Renal cortical epithelial cell (primary cell): ENCODE measurements at regions not wholly inside any gene's neighbourhood (a gene's known extent, or its start where the extent isn't known, plus 50 kb on each side); places are given as distances from the start of the nearest gene placed in this dataset.

ENCODE experiments used
- DNase-seq: peaks from one replicate; pipeline ENCODE4 v3.0.0-alpha.2; 2011; ENCODE audit warnings: low read depth

DNA sequence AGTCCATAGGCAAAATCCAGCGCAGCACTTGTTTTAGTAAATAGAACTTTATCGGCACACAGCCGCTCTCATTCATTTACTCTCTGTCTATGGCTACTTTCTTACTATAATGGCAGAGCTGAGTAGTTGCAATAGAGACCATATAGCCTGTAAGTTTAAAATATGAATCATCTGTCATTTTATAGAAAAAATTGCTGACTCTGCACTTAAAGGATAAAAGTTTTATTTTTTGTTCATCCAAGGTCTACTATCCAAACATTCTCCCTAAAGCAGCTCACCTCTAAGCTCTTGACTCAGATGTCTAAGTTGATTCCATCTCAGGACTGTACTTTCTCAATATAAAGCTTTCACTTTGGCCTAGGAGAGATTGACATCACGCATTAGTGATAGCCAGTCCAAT, 825.7 kb downstream of the OLFM4 start:
- DNase-seq, result no peak

DNA sequence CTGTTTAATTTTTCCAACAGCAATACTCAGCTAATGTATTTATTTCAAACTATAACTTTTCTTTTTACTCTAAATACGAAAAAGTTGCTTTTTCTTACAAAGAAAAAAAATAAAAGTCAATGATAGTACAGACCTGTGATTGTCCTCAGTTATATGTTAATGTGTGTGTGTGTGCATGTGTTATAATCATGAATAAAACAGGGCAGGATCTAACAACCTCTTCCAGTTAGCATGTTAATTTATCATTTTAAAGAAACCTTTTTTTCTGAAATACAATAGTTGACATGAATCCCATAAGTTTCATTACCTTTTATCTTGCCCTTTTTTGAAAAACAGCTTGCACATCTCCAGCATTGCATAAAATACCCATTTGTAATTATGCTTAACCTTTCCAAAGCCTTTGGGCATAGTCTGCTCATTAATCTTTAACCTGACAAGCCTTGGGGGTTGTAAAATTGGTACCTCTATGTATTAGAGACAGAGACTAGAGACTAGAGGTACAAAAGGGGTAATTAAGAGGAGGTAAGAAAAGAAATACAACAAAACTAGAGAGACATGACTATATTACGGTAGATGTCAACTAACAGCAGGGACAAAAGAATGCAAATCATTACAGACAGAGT, 828.1 kb downstream of the OLFM4 start:
- DNase-seq, result no peak

DNA sequence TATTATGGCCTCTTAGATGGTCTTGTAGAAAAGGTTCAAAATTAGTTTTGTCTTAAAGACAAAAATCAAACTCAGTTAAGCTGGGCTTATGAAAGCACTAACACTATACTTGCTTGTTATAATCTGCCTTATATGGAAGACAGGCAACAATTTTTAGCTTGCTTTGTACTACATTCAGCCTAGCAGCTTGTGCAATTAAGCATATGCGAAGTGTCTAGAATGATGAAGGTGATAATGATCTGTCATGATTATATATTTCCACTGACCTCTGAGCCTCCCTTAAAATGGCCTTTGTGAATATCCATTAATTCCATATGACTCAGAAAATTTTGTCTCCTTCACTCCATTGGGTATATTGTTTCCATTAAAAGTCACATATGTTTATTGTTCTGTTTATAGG, 834.9 kb downstream of the OLFM4 start:
- DNase-seq, result no peak

DNA sequence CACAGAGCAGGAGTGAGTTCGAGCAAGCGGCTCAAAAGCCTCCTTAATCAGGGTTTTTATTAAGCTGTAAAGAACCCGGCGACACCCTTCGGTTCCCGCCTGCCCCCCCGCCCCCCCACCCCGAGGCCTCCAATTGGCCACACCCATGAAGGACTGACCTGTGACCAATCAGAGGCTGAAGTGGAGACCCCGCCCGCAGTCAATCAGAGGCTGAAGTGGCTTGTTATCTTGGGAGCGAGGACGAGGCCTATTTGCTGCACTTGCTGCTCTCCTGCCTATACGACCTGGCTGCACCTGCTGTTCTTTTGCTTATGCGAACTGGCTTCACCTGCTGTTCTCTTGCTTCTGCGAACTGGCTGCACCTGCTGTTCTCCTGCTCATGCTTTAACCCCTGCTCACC, 844.9 kb downstream of the OLFM4 start:
- no peak for DNase-seq

DNA sequence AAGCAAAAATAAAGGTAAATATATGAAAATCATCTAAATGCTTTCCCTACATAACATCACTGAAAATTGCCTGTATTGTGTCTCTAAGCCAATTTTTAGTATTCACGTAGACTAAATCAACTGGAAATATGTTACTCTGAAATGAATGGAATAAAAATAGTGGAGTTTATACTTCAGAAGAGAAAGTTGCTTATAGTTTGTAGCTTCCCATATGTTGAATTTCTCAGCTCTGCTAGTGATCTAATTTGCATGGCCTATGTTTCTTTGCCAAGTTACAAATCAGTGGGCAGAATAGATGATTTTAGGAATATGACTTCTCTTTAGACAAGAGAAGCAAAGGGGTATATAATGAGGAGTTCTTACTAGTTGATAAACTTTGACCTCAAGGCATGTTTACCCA, 850.2 kb downstream of the OLFM4 start:
- no peak for DNase-seq

DNA sequence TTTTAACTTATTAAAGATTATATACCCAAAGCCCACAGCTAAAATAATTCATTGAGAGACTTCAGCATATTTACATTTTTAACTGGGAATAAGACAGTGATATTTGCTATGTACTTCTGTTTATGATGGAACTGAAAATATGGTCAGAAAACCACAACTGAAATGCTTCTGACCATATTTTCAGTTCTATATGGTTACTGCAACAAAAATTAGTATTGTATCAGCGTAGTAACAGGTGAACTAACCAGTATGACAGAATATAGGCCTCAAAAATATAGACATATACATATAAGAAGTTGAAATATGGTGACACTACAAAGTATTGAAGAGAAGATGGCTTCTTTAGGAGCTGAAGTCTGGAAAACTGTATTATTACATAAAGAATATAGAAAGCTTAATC, 857.4 kb downstream of the OLFM4 start:
- DNase-seq, result no peak

DNA sequence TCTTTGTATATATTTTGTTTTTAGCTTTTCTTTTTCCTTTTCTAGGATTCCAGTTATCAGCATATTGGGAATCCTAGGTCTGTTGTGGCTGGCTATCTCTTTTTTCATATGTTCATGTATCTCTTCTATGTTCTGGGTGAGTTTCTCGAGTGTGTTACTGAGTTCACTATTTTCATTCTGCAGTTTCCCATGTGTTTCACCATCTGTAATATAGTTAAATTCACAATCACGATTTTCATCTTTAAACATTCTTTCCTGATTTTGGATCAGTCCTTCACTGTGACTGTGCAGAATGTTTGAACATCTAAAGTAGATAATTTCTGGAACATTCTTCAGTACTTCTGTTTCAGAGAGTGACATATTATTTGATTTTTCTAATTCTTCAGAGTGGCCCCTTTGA, 862.1 kb downstream of the OLFM4 start:
- DNase-seq, result no peak

DNA sequence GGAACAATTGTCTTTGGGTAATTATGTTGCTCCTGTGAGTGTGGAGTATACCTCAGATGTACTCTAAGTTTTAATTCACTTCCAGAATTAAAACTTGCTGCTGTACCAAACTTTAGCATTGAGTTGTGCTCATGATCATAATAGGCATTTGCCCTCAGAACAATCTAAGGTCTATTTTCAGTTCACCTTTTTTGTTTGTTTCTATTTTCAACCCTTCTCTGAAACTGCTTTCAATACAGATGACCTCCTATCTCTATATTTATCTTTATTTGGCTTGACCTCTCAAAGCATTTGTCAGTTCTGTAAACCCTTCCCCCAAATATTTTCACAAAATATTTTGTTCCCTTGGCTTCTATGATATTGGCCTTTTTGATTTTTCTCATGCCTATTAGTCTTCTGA, 873.0 kb downstream of the OLFM4 start:
- DNase-seq, result no peak

DNA sequence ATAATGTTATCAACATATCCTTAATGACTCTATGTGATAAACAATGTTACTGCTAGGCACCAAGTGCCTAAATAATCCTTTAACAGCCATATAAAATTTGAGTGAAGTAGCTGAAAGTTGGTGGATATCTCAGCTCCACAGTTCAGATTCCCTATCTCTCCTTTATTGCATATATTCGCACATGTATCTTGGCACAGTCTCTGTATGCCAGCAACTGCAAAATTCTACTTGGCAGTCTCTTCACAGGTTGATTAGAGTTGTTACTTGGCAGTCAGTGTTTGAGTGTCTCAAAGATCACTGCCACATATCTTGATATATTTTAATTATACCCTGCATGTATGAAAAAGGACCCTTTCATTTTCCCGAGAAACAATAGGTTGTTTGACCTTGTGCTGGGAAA, 879.3 kb downstream of the OLFM4 start:
- no peak for DNase-seq

DNA sequence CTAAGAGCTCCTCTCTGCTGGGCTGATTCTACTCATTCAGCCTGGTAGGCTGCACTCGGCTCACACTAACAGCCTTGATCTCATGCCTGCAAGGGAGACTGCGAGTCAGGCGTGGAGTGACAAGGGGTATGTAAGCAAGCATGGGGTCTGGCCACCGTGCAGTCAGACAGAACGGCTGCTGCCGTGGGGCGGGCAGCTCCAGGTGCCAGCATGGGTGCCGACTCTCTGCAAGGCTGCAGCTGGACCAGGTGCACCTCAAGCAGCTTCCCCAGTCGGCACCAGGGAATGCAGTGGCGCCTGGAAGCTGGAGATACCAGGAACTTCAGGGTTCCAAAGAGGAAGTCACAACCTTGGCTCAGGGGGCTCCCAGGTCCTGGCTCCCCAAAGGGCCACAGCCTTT, 892.3 kb downstream of the OLFM4 start:
- DNase-seq, result no peak

DNA sequence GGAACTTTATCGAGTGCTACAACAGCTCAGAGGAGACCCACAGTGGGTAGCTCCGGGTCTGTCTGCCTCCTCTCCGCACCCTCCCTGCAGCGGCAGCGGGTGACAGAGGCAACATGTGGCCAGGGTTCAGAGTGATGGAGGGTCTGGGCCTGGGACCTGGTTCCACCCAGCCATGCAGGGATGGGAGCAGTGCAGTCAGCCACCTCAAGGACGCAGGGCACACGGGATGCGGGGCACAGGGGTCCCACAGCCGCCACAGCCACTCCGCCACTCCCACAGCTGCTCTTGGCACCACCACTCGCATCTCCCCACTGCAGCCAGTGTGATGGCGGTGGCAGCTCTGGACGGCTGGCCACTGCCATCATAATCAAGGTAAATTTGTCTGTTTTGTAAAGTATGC, 892.9 kb downstream of the OLFM4 start:
- no peak for DNase-seq

DNA sequence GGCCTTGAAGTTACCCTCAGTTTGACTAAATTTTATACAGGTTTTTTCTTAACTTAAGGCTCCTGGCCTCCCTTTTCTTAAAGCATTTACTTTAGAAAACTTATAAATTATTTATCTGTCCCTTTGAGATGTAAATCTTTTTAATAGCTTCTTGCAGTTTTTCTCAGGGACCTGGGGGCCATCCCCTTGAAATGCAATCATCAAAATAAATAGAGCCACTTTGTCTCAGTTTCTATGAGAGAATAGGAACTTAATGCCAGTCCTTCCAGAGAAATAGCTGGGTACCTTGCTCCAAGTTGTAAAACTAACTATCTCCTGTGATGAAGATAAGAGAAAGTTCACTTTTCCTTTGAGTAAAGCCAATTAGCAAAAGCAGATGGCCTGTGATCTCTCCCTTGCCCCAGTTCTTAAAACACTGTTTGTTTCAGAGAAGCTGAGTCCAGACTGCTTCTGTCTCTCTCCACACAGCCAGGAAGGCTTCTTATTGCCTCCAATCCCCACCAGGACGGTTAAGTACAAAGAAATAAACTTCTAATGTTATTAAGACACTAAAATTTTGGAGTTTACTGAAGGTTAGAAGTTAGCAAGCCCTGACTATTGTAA, 913.1 kb downstream of the OLFM4 start:
- DNase-seq, result no peak

DNA sequence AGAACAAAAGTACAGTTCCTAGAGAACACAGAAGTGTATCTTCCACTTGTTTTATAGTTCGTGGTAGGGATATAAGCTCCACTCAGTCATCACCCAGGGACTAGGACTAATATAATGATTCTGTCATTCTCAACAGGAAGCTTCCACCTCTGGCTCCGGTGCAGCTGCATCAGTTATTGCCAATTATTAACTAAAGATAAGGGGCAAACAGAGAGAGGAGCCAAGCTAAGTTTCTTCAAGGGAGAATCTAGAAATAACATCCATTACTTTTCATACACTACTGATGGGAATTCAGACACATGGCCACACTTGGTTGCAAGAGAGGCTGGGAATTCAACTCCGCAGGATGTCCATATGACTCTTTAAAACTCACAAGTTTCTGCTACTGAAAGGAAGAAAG, 917.9 kb downstream of the OLFM4 start:
- no peak for DNase-seq

DNA sequence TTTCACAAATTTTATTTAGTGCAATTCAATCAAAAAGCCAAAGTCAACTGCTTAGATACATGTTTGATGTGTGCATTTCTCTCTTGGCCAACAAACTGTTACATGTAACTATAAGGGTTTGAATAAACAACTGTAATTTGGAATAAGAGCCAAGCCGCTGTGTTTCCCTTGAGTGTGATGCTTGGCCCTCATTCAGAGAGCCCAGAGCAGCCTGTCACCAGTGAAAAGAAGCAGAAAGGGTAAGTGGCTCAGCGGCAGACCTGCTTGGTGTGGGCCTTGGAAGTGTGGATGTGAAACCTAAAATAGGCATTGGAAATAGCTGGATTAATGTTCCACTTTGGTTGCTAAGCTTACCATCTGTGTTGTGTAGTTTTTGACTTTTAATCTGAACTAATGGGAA, 924.6 kb downstream of the OLFM4 start:
- DNase-seq, result no peak
